Muscle of leg (tissue), 3 donors: ENCODE measurements at regions not wholly inside any gene's neighbourhood (a gene's known extent, or its start where the extent isn't known, plus 50 kb on each side); places are given as distances from the start of the nearest gene placed in this dataset.
"Not testable (repeated sequence)": the region's sequence is repeated elsewhere in the genome, so short reads cannot be mapped to it uniquely, and the experiment has no call there.

Experiments
- DNase-seq: peaks from one replicate; pipeline ENCODE4 v3.0.0; 2013
- H3K27ac ChIP-seq: one replicate; pipeline ENCODE4 v1.5.1; 2013; ENCODE audit warnings: mild to moderate bottlenecking, low read length, control low read depth
- H3K27me3 ChIP-seq: one replicate; pipeline ENCODE4 v1.6.1; 2013; ENCODE audit warnings: low read length; ENCODE audit not compliant: control insufficient read depth, insufficient read depth
- H3K36me3 ChIP-seq: one replicate; pipeline ENCODE4 v1.6.1; 2013; ENCODE audit warnings: low read length; ENCODE audit not compliant: control insufficient read depth, insufficient read depth
- H3K4me1 ChIP-seq: one replicate; pipeline ENCODE4 v1.6.1; 2013; ENCODE audit warnings: low read length; ENCODE audit not compliant: control insufficient read depth, insufficient read depth
- H3K4me3 ChIP-seq: one replicate; pipeline ENCODE4 v1.5.1; 2013; ENCODE audit warnings: low read length, control low read depth
- H3K9me3 ChIP-seq: replicated peaks from 2 replicates; pipeline ENCODE4 v1.6.1; 2013; ENCODE audit warnings: low read depth, low read length; ENCODE audit not compliant: control insufficient read depth
- WGBS: methylation state at CpG from one replicate; pipeline ENCODE4 v1.1.5; 2013; ENCODE audit warnings: missing lambda C conversion rate; ENCODE audit not compliant: insufficient coverage; 5-methylcytosine and 5-hydroxymethylcytosine counted together

- 58% methylated on average over 11 of the region's 15 CpGs for WGBS
- Histone ChIP-seq H3K27me3 (no peaks in the 10 kb centered on the region), H3K9me3 (no peaks in the 10 kb centered on the region), H3K4me1 (peaks cover 16% of the 10 kb centered on the region), H3K27ac (no peak overlapping the region), H3K4me3 (no peak overlapping the region), H3K36me3 (no peaks in the 10 kb centered on the region)
- DNase-seq, result peak; percentile 76
These were observed 163.9 kb downstream of the SMAD6 start for GRCh38 chr15:66865622-66866611.

GRCh38 chr15:66866656-66867055, 164.6 kb downstream of the SMAD6 start:
- 74% methylated on average over 3 of the region's 6 CpGs for WGBS
- peaks cover 16% of the 10 kb centered on the region for H3K4me1 ChIP-seq
- H3K9me3 ChIP-seq, result peaks cover 2% of the 10 kb centered on the region
- peaks cover 2% of the 10 kb centered on the region for H3K27me3 ChIP-seq
- H3K36me3 ChIP-seq, result no peaks in the 10 kb centered on the region
- peak; percentile 79 for DNase-seq
- no peak overlapping the region for H3K4me3 ChIP-seq
- no peak overlapping the region for H3K27ac ChIP-seq

DNA sequence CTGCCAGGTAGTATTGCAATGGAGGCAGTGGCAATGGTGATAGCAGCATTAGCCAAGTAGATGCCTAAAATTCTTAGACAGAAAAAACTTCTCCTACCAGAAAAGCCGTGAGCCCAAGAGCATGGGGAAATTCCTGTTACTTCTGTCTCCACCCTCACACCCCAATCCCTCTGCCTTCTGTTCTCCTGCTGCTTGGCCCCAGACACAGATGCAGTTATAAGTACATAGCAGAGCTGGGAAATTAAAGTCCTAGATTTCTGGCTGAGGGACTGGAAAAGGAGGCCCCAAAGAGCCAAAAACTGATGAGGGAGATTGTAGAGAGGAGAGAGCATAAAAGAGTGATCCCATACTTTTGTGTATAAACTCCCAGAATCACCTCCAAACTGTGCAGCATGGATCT, 166.9 kb downstream of the SMAD6 start:
- DNase-seq, result peak; percentile 78
- H3K36me3 ChIP-seq, result no peaks in the 10 kb centered on the region
- no CpG with 5 or more reads among the region's 1 CpG for WGBS
- H3K4me1 ChIP-seq, result peaks cover 8% of the 10 kb centered on the region
- peak overlapping the region; percentile 49 for H3K27ac ChIP-seq
- H3K27me3 ChIP-seq, result peaks cover 4% of the 10 kb centered on the region
- peaks cover 2% of the 10 kb centered on the region for H3K9me3 ChIP-seq
- H3K4me3 ChIP-seq, result no peak overlapping the region

DNA sequence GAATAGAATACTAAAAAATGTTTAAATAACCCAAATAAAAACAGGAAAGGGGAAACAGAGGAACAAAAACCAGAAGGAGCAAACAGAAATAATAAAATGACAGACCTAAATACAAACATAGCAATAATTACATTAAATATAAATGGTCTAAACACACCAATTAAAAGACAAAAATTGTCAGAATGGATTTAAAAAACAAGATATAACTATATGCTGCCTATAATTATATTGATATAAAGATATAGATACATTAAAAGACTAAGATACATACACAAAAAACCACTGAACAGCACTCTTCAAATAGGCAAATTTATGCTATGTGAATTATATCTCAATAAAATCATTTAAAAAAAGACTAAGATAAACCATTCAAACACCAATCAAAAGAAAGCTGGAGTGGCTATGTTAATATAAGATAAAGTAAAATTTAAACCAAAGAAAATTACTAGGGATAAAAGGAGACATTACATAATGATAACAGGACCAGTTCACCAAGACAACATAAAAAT, 168.9 kb downstream of the SMAD6 start:
- Histone ChIP-seq H3K4me3 (no peak overlapping the region), H3K27me3 (peaks cover 10% of the 10 kb centered on the region), H3K36me3 (no peaks in the 10 kb centered on the region), H3K4me1 (peaks cover 7% of the 10 kb centered on the region), H3K9me3 (peaks cover 2% of the 10 kb centered on the region), H3K27ac (no peak overlapping the region)
- DNase-seq, result no peak

GRCh38 chr15:66872405-66872804, 170.4 kb downstream of the SMAD6 start:
- peaks cover 13% of the 10 kb centered on the region for H3K4me1 ChIP-seq
- no peaks in the 10 kb centered on the region for H3K36me3 ChIP-seq
- H3K27ac ChIP-seq, result no peak overlapping the region
- DNase-seq, result no peak
- peaks cover 19% of the 10 kb centered on the region for H3K27me3 ChIP-seq
- peaks cover 2% of the 10 kb centered on the region for H3K9me3 ChIP-seq
- H3K4me3 ChIP-seq, result no peak overlapping the region

- H3K4me1 ChIP-seq, result peaks cover 22% of the 10 kb centered on the region
- no CpG with 5 or more reads among the region's 3 CpGs for WGBS
- not testable (repeated sequence) for H3K4me3 ChIP-seq, H3K27ac ChIP-seq, DNase-seq, H3K9me3 ChIP-seq, H3K36me3 ChIP-seq
- H3K27me3 ChIP-seq, result peaks cover 19% of the 10 kb centered on the region
These were observed 171.3 kb downstream of the SMAD6 start for GRCh38 chr15:66873331-66873730.

DNA sequence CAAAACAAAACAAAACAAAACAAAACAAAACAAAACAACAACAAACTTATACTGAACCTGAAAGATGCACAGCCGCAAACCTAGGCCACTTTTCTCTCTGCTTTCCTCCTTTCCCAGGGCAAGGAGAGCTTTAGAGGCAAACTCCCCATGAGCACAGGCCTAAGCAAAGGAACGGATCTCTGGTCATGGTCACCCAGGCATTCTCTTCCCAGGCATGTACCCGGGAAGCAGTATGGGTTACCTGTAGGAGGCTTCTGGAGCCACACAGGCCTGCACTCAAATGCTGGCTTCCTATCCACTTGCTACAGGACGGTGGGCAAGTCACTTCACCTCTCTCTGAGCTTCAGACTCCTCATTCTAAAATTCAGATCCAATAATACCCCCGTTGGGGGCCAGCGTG, 171.8 kb downstream of the SMAD6 start:
- Histone ChIP-seq H3K36me3 (no peaks in the 10 kb centered on the region), H3K27ac (no peak overlapping the region), H3K4me1 (peaks cover 25% of the 10 kb centered on the region), H3K4me3 (no peak overlapping the region), H3K9me3 (peaks cover 2% of the 10 kb centered on the region), H3K27me3 (peaks cover 19% of the 10 kb centered on the region)
- no CpG with 5 or more reads among the region's 6 CpGs for WGBS
- no peak for DNase-seq

DNA sequence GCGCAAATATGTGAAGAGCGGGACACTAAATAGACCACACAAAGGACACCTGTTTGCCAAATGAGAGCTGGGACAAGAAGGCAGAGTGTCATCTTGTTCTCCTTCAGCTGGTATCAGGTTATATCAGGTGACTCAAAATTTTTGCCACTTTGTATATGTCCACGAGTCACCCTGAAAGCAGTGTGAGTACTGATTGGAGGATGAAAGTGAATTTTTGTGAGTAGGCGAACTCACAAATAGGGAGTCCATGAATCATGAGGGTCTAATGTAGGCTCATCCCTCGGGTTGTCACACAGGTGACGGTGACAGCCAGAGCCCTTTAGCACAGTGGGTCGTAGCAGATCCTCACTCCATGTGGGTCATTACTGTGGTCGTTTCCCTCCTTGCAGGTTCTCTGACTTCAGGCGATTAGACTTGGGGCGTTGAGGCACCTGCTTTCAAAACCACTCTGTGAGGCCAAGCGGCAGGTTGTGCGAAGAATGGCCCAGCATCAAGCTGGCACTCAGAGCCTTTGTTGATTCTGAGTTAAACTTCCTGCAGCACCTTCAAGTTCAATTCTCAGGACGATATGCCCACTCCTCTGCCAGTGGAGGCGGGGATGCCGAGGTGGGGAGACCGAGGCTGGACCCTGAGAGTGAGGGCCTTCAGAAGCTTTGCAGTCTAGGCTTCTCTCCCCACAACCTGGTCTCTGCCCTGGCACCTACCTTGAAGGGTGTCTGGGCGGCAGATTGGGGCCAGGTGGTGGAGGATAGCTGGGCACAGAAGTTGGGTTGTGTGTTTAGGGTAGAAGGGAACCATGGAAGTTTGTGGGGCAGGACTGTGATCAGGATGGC, 173.8 kb downstream of the SMAD6 start:
- DNase-seq, result no peak
- Histone ChIP-seq H3K9me3 (peaks cover 2% of the 10 kb centered on the region), H3K27ac (no peak overlapping the region), H3K36me3 (no peaks in the 10 kb centered on the region), H3K27me3 (peaks cover 29% of the 10 kb centered on the region), H3K4me3 (no peak overlapping the region), H3K4me1 (peaks cover 37% of the 10 kb centered on the region)
- 90% methylated on average over 16 of the region's 17 CpGs for whole genome bisulfite sequencing

- Histone ChIP-seq H3K36me3 (no peaks in the 10 kb centered on the region), H3K27ac (no peak overlapping the region), H3K27me3 (peaks cover 30% of the 10 kb centered on the region), H3K4me3 (no peak overlapping the region), H3K4me1 (peaks cover 40% of the 10 kb centered on the region), H3K9me3 (peaks cover 2% of the 10 kb centered on the region)
- 61% methylated on average over 4 of the region's 5 CpGs for WGBS
- DNase-seq, result no peak
These were observed 174.3 kb downstream of the SMAD6 start for GRCh38 chr15:66876421-66876730.

GRCh38 chr15:66876731-66877476, 174.9 kb downstream of the SMAD6 start:
- peaks cover 45% of the 10 kb centered on the region for H3K4me1 ChIP-seq
- H3K36me3 ChIP-seq, result no peaks in the 10 kb centered on the region
- H3K4me3 ChIP-seq, result no peak overlapping the region
- no peak for DNase-seq
- H3K27ac ChIP-seq, result peak overlapping the region; percentile 23
- 68% methylated on average over 9 of the region's 20 CpGs for WGBS
- H3K27me3 ChIP-seq, result peaks cover 28% of the 10 kb centered on the region
- H3K9me3 ChIP-seq, result no peaks in the 10 kb centered on the region
